Neural progenitor cell (in vitro differentiated cells): ENCODE measurements at regions not wholly inside any gene's neighbourhood (a gene's known extent, or its start where the extent isn't known, plus 50 kb on each side); places are given as distances from the start of the nearest gene placed in this dataset.

ENCODE experiments used
- EZH2 ChIP-seq: fragments of 200-600 bp; sonication (generic); IDR thresholded peaks from 2 replicates; pipeline ENCODE4 v1.6.1; 2017; ENCODE audit warnings: antibody characterized with exemption, mild to moderate bottlenecking, moderate library complexity
- EZH2phosphoT487 ChIP-seq: fragments of 200-600 bp; sonication (generic); IDR thresholded peaks from 2 replicates; pipeline ENCODE4 v1.6.1; 2017; ENCODE audit warnings: antibody characterized with exemption
- TF ChIP-seq, protein P1 (sequence below): fragments of 200-600 bp; sonication (generic); IDR thresholded peaks from 2 replicates; pipeline ENCODE4 v1.5.1; 2017; ENCODE audit warnings: antibody characterized with exemption, mild to moderate bottlenecking

DNA sequence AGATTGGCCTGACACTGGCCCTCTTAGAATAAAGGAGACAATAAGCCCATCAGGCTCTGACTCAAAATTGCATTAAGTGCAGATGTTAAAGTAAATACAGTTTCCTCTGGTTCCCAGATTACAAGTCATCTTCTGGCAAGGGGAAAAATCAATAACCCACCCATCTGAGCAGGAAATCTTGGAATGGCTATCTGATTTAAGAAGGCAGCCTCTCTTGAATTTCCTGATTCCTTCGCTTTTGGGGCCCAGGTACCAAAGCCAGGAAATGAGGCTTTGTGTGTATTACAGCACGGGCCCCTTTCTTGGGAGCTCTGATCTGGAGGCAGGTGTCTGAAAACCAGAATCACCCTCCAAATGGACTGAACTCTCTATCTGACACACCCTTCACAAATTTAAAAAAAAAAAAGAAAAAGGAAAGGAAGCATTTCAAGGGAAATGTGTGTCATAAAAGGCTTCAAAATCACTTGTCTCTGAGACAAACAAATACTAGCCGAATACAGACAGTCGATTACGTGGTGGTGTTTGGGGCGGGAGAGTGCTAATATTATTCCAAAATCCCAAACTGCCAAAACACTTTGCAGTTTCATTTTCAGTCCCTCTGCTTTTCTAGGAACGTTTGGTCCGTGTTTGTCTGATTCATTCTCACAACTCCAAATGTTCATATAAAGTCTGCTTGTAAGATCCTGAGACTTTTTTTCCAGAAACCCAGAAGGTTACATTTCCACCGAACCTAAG is 240.9 kb upstream of the CAMK1G start:
- TF ChIP-seq, protein P1, sequence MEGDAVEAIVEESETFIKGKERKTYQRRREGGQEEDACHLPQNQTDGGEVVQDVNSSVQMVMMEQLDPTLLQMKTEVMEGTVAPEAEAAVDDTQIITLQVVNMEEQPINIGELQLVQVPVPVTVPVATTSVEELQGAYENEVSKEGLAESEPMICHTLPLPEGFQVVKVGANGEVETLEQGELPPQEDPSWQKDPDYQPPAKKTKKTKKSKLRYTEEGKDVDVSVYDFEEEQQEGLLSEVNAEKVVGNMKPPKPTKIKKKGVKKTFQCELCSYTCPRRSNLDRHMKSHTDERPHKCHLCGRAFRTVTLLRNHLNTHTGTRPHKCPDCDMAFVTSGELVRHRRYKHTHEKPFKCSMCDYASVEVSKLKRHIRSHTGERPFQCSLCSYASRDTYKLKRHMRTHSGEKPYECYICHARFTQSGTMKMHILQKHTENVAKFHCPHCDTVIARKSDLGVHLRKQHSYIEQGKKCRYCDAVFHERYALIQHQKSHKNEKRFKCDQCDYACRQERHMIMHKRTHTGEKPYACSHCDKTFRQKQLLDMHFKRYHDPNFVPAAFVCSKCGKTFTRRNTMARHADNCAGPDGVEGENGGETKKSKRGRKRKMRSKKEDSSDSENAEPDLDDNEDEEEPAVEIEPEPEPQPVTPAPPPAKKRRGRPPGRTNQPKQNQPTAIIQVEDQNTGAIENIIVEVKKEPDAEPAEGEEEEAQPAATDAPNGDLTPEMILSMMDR, result no peak
- TF ChIP-seq EZH2 (no peak), EZH2phosphoT487 (no peak)
